ENCODE measurements at regions not wholly inside any gene's neighbourhood (a gene's known extent, or its start where the extent isn't known, plus 50 kb on each side); places are given as distances from the start of the nearest gene placed in this dataset.

DNA sequence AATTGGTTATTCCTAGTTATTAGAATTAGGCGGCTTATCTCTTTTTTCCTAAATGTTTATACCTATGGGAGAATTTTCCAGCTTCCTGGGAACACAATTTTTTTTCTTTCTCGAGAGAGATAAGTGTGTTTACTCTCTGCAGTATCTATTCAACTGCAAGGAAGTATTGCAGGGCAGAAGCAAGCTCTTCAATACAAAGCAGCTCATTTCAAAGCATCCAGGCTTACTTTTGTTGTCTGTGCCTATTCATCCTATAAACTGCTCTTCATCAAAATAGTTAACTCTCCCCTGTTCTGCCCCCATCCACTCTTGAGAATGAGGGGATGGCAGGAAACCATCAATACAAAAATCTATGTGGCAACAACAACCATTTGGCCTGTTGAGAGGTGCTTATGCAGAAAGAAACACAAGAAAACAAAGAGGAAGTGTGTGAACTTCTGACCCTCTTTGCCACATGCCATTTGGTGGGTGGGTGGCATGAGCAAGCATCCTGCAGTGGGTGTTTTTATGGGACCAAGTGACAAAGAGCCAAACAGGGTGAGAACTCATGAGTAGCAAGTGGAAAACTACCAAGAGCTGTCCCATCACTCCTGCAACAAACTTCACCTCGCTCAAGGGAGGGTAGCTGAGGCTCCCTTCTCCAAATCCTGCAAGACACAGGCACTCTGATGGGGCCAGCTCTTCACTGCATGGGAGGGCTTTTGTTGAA lies 50.6 kb upstream of the MRPS6 start:
- DNase-seq, result no peak

DNA sequence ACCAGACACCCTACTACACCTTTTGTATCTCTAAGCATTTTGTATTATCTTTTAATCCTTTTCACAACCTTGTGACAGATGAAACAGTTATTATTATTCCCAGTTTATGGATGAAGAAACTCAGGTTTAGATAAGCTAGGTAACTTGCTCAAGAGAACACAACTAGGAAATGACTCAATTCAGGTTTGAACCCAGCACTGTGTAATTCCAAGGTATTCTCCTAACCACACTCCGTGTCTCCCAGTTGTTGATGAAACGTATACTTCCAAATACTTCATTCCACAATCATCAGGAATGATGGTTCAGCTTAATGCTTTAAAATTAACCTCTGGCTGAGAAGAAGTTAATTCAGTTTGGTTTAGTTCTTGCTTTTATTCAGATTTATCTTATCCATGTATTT lies 51.7 kb upstream of the MRPS6 start:
- DNase-seq, result no peak

DNA sequence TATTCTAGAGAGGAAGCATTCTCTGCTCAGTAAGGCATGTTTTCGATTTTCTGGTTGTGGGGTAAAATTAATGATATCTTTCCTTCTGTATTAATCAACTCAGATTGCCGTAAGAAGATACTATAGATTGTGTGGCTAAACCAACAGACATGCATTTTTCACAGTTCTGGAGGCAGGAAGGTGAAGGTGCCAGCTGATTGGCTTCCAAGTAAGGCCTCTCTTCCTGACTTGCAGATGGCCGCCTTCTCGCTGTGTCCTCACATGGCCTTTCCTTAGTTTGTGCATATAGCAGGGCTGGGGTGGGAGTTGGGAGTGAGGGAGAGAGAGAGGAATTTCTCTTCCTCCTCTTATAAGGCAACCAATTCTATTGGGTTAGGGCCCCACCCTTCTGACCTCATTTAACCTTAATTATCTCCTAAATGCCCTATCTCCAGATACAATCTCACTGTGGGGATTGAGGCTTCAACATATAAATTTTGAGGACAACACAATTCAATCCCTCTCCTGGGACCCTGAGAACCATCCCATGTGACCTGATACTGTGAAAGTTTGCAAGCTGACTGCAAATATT lies 52.3 kb upstream of the MRPS6 start:
- no peak for DNase-seq

DNA sequence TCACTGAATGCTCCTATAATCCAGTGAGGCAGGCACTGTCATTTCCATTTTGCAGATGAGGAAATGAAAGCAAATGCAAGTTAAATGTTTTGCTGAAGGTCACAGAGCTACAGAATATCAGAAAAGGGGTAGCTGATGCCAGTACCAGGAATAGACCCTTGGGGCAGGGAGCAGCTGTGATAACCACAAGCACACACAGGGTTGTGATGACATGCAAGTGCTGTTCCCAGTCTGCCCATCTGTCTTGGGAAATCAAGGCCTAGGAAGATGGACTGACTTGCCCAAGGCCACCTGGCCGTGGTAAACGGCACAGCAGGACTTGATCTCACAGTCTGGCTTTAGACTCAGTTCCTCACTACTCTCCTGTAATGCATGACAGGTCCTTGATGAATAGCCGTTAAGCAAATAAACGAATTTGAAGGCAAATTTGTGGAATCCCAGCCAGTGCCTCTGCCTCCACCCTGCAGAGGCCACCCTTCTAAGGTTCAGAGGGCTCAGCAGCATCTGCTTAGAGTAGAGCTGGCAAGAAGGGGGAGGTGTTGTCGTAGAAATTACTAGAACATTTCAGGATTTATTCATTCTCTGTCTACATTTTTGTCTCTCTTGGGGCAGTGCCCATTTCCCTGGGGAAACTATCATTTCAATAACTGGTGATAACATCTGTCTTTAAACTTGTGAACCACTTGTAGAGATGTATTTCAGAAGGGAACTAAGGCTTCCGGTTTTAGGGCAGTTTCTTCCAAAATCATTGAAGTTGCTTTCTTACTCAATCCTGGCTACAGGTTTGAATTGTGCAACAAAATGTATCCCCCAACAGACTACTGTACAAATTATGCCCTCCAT lies 53.2 kb upstream of the MRPS6 start:
- no peak for DNase-seq

DNA sequence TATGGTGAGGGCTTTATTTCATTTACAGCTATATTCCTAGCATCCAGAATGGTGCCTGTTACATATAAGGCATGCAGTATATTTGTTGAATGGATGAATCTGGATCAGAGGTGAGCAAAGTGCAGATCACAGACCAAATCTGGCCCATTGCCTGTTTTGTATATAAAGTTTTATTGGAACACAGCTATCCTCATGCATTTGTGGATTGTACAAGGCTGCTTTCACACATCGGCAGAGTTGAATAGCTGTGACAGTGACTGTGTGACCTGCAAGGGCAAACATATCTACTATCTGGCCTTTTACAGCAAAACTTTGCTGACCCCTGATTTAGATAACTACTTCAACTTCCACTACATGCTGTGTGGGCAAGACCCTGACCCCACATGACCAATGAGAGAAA lies 54.0 kb upstream of the MRPS6 start:
- DNase-seq, result no peak

DNA sequence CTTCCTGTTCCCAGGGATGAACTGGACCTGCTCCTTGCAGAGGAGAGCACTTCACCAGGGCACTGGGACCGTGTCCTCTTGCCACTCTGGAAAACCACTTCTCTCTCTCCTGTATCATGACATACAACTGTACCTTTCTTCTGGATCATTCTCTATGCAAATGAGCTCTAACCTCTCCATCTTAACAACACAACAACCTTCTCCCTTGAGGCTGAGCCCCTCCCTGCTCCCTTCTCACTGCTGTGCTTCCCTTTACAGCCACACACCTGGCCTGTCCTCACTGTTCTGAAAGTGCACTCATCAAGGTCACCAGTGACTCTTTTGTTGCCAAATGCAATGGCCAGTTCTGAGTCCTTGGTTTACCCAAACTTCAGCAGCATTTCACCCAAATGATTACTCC lies 54.5 kb upstream of the MRPS6 start:
- DNase-seq, result no peak

DNA sequence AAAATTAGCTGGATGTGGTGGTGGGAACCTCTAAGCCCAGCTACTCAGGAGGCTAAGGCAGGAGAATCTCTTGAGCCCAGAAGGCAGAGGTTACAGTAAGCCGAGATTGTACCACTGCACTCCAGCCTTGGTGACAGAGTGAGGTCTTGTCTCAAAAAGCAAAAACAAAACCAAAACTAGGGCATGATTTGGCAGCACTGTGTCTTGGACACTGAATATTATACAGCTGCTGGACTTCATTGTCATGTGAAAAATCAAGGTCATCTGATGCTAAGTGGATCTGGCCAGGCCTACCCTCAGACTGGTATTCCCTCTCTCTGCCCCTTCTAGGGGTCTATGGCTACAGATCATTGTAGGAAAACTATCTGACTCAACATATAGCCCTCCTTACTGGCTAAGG lies 55.2 kb upstream of the MRPS6 start:
- no peak for DNase-seq

DNA sequence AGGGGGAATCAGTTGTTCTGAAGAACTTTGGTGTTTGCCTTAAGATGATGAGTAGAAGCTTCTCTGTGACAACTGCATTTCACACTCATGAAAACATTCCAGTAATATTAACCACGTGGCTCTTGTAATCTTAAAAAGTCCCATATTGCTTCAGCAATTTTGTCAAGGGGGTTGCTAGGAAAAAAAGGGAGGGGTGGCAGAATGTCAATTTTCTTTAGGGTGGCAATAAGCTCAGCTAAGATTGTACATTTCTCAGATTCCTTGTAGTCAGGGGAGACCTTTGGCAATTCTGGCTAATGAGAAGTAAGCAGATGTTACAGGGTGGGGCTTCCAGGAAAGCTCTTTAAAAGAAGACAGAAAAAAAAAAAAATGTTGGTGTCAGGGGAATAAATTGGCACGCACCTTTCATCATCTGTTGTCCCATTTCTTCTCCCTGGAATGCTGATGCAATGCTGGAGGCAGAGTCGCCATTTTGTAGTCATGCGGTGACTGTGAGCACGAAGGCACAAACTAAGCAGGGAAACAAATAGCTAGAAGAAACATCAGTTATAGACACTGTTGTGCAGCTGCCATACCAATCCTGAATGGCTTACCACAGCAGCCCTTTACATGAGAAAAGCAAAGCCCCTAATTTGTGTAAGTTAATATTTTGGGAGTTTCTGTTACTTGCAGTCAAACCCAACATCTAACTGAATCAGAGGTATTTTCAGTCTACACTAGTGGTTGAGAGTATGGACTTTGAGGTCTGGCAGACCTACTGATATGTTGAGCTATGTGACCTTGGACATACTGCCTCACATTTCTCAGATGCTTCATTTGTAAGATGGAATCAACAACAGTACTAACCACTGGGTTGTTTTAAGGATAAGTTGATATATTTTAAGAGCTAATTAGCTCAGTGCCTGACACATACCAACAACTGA lies 56.1 kb upstream of the MRPS6 start:
- DNase-seq, result no peak

DNA sequence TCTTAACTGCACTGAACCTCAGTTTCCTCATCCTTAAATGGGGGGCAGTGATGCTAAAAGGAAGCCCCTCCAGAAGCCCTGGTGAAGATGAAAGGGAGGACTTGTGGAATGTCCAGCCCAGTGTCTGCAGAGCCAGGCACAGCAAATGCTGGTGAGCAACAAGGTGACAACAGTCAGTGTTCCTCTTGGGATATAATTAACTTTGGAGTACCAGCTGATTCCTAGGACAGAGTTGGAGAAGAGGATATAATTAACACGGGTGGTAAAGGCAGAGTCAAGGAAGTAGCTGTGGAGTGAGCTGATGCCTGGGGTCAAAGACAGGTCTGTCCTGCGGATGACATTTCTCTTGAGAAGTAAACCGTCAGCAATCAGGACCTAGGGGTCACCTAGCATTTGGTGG lies 60.7 kb upstream of the MRPS6 start:
- no peak for DNase-seq

DNA sequence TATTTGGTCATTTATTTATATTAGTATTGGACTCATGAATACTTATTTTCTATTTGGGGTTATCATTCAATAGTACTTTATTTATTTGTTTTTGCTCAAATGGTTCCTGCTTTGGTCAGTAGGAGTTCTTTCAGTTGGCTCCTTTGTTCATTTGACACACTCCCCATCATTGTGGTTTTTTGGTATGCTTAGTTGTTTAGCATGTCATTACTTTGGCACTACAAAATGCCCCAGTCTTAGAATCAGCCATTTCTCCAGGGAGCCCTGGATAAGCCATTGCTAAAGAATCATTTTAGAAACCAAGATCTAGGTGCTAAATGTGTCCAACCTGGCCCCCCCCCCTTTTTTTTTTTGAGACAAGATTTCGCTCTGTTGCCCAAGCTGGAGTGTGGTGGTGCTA lies 61.7 kb upstream of the MRPS6 start:
- no peak for DNase-seq

DNA sequence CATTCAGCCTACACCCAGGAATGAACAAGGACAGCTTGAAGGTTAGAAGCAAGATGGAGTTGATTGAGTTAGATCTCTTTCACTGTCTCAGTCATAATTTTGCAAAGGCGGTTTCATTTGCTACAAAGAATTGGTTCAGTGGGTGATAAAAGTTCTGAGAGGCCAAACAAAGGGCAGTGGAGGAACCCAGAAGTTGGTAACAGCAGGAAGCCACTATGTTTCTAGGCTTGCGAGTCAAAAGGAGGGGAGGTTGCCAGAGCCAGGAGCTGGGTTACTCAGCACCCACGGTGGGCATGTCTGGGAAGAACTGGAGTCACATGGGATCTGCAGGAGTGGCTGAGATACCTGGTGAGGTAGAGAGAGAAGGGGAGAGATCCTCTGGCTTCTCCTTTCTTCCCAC lies 64.2 kb upstream of the MRPS6 start:
- no peak for DNase-seq

DNA sequence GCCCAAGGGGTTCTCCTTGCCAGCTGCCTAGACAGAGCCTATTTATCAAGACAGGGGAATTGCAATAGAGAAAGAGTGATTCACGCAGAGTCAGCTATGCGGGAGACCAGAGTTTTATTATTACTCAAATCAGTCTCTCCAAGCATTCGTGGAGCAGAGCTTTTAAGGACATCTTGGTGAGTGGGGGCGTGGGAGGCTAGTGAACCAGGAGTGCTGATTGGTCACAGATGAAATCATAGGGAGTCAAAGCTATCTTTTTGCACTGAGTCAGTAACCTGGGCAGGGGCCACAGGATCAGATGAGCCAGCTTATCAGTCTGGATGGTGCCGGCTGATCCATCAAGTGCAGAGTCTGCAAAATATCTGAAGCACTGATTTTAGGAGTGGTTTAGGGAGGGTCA lies 64.8 kb upstream of the MRPS6 start:
- no peak for DNase-seq

DNA sequence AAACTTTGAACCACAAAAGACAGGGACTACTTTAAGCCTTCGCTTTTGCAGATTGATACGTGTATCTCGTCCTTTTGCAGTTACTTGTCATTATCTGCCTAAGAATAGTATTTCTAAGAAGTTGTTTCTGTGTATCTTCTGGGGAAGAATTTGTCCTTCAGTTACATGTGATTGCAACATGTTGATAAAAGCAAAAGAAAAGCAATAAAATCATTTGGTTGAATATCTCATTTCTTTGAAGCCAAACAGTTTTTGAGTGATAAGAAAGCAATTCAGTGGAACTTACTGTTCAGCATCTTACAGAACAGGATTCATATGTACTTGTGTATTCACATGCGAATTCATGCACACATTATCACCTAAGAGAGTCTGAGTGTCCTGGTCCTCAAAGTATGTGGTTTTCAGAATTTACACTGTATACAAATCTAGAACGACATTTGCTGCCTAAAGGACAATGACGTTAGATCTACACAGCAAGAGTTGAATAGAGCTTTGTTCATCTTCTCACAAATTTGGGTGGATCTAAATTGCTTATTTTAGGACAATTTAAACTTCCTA lies 66.7 kb upstream of the MRPS6 start:
- DNase-seq, result no peak

DNA sequence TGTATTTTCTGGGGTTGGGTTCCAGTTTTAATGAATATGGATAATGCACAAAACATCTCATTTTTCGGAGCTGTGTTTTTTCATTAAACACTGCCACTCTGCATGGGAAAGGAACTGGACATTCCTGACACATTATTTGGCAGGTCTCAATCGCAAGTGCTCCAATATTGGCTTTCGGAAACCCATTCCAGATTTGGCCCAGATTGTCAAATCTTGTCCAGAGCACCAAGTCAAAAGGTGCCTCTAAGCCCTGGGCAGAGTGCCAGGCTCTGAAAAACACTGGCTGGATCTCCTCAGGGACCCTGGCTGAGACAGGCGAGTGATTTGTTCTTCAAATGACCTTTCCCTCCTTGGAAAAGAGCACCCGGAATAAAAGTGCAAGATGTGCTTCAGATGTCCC lies 68.4 kb upstream of the MRPS6 start:
- DNase-seq, result no peak

DNA sequence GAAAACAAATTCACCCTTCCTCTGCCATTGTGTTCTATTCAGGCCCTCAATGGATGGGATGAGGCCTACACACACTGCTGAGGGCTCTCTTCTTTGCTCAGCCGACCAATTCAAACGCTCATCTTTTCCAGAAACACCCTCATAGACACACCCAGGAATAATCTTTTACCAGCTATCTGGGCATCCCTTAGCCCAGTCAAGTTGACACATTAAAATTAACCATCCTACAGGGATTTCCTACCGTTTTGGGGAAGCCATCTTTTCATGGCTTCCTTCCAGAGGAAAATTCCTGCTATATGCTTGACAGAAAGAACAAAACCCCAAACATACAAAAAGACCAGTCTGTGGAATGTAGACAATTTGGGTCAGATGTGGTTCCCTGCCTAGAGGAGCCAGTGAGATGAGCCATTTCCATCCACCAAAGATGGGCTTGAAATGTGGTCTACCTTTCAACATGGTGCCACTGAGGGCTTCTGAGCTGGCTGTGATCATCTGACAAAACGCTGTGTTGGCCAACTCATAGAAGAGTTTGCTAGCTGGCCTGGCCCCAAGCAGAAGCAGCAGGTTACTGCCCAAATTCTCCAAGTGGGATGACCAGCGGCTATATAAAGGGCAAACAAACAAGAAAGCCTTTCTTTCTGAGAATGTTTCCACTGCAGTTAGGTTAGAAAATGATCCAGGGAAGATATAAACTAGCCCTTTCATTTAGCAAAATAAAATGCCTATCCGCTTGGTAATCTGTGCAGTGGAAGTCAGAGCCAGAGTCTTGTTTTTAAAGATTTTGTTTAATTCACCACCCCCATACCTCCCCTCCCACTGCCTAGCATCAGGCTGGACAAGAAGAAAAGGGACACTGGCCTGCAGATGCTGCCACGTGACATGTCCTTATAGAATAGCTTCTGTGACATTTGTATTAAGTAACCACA lies 69.1 kb upstream of the MRPS6 start:
- no peak for DNase-seq

DNA sequence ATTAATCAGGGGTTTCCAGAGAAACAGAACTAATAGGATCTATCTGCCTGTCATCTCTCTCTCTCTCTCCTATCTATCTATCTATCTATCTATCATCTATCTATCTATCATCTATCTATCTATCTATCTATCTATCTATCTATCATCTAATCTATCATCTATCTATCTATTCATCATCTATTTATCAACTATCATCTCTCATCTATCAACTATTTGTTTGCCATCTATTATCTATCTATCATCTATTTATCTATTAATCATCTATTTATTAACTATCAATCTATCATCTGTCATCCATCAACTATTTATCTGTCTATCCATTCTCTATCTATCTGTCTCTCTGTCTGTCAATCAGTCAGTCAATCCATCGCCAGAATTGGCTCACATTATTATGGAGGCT lies 70.0 kb upstream of the MRPS6 start:
- no peak for DNase-seq

DNA sequence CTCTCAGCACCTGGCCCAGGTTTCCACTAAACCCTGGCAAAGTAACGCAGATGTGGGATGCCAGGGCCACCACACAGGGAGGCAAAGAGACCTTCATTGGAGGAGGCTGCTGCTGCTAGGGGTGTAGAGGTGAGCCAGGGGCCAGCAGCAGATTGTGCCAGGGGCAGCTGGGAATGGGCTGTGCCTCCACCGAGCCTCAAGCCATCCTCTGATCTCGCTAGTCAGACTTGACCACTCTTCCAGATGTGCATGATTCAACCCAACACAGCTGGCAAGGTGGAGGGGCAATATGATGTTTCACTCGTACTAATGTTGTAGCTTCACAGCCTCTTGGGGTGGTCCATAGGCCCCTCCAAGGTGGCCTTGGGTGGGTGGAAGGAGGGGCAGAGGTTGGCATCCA lies 73.0 kb upstream of the MRPS6 start:
- DNase-seq, result no peak

DNA sequence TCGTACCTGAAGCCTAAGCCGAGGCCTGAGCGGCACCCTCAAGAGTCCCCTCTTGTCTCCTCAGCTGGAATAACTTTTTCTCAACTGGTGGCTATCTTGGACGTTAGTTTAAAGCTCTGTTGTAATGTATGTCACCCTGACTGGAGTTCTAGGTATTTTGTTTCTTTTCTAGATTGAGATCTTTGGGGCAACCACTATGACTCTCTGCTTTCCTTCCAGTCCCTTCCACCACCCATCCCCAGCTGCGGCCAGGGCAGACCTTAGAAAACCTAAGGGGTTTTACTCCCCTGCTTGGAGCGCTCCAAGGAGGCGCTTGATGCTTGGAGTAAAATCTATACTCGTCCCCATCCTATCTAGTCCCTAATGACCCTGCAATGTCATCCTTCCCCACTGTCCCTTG lies 74.6 kb upstream of the MRPS6 start:
- DNase-seq, result no peak

DNA sequence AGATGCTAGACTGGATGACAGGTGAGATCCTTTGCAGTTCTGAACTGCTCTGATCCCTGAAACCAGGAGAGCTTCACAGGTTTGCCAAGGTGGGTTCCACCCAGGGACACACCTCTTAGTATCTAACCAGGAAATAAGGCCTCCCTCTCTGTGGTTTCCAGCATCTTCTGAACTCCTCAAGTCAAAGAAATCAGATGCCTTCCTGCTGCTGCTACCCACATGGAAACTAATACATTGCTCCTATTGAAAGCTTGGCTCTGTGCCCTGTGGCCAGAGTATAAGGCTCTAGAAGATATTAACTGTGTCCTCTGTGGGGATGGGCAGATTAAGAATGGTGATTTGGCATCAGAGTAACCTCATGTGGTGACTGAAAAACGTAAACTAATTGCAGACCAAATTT lies 75.0 kb upstream of the MRPS6 start:
- DNase-seq, result no peak

DNA sequence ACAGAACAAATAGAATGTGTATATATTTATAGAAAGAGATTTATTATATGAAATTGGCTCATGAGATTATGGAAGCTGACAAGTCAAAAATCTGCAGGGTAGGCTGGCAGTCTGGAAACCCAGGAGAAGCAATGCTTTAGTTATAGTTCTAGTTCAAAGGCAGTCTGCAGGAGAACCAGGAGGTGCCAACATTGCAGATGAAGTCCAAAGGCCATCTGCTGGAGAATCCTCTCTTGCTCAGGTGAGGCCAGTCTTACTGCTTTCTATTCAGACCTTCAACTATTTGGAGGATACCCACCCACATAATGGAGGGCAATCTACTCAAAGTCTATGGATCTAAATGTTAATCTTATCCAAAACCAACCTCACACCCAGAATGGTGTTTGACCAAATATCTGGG lies 75.9 kb upstream of the MRPS6 start:
- no peak for DNase-seq

DNA sequence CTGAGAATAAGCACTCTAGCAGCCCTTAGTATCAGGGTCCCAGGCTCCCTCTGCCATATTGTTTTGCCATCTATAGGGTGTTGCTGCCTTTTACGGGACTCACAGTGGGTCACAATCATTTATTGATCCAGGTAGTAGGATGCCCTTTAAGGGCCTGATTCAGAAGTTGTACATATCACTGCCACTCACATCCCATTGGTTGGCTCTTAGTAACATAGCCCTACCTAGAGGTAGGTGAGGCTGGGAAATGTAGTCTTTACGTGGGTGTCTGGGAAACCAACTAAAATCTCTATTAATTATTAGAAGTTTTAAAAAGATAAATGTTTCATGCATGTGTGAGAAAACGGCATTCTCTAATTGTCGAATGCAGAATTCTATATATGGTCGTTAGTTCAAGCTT lies 78.8 kb upstream of the ATP5PO start:
- no peak for DNase-seq
